GM23338 (cell line): ENCODE measurements at regions not wholly inside any gene's neighbourhood (a gene's known extent, or its start where the extent isn't known, plus 50 kb on each side); places are given as distances from the start of the nearest gene placed in this dataset.

Experiments
- ATAC-seq: fragments of 200-7000 bp; cut with Tn5 transposase; 3 replicates; pipeline ENCODE4 v1.9.1; 2020
- DNase-seq: peaks from one replicate; pipeline ENCODE4 v3.0.0-alpha.2; 2015; ENCODE audit warnings: low spot score
- H2AFZ ChIP-seq: fragments of 200-600 bp; sonication (generic); 2 replicates; pipeline ENCODE4 v1.8.0; 2016; ENCODE audit warnings: antibody characterized with exemption, mild to moderate bottlenecking, moderate library complexity
- H3F3A ChIP-seq: fragments of 200-600 bp; sonication (generic); replicated peaks from 2 replicates; pipeline ENCODE4 v1.8.0; 2017; ENCODE audit warnings: antibody characterized with exemption, mixed run types, low read depth
- H3K27ac ChIP-seq: fragments of 200-600 bp; sonication (generic); 2 replicates; pipeline ENCODE4 v1.6.1; 2016; ENCODE audit warnings: low read depth
- H3K27me3 ChIP-seq: fragments of 200-600 bp; sonication (generic); 2 replicates; pipeline ENCODE4 v1.8.0; 2016; ENCODE audit warnings: mild to moderate bottlenecking, mixed run types, moderate library complexity; ENCODE audit not compliant: insufficient read depth
- H3K36me3 ChIP-seq: fragments of 200-600 bp; sonication (generic); 2 replicates; pipeline ENCODE4 v1.8.0; 2016; ENCODE audit warnings: mild to moderate bottlenecking; ENCODE audit not compliant: insufficient read depth
- H3K4me1 ChIP-seq: fragments of 200-600 bp; sonication (generic); 2 replicates; pipeline ENCODE4 v1.8.0; 2016; ENCODE audit warnings: mild to moderate bottlenecking, moderate library complexity; ENCODE audit not compliant: insufficient read depth
- H3K4me2 ChIP-seq: fragments of 200-600 bp; sonication (generic); 2 replicates; pipeline ENCODE4 v1.7.1; 2017; ENCODE audit warnings: mixed run types
- H3K4me3 ChIP-seq: fragments of 200-600 bp; sonication (generic); 2 replicates; pipeline ENCODE4 v1.6.1; 2016; ENCODE audit warnings: mixed run types
- H3K79me2 ChIP-seq: fragments of 200-600 bp; sonication (generic); replicated peaks from 2 replicates; pipeline ENCODE4 v1.8.0; 2017; ENCODE audit warnings: mild to moderate bottlenecking; ENCODE audit not compliant: insufficient read depth
- H3K9me2 ChIP-seq: fragments of 200-600 bp; sonication (generic); 2 replicates; pipeline ENCODE4 v1.8.0; 2017; ENCODE audit not compliant: insufficient read depth
- H4K20me1 ChIP-seq: fragments of 200-600 bp; sonication (generic); replicated peaks from 2 replicates; pipeline ENCODE4 v1.8.0; 2017; ENCODE audit warnings: mild to moderate bottlenecking; ENCODE audit not compliant: insufficient read depth
- H3K27ac Mint-ChIP-seq: 2 replicates; pipeline ENCODE4 v1.8.0; 2020; ENCODE audit warnings: inconsistent platforms, mild to moderate bottlenecking, moderate library complexity, mixed read lengths
- H3K27me3 Mint-ChIP-seq: 3 replicates; pipeline ENCODE4 v1.8.0; 2022; ENCODE audit warnings: low read depth, mild to moderate bottlenecking, moderate library complexity, mixed read lengths, inconsistent platforms; ENCODE audit not compliant: insufficient read depth, poor library complexity
- H3K36me3 Mint-ChIP-seq: 3 replicates; pipeline ENCODE4 v1.8.0; 2021; ENCODE audit warnings: low read depth, mild to moderate bottlenecking, inconsistent platforms, moderate library complexity, mixed read lengths
- H3K4me1 Mint-ChIP-seq: 3 replicates; pipeline ENCODE4 v1.8.0; 2020; ENCODE audit warnings: mild to moderate bottlenecking, inconsistent platforms, mixed read lengths
- H3K4me3 Mint-ChIP-seq: 3 replicates; pipeline ENCODE4 v1.8.0; 2021; ENCODE audit warnings: moderate library complexity, mild to moderate bottlenecking, inconsistent platforms, mixed read lengths
- H3K9me3 Mint-ChIP-seq: 3 replicates; pipeline ENCODE4 v1.8.0; 2020; ENCODE audit warnings: moderate library complexity, mild to moderate bottlenecking, inconsistent platforms, mixed read lengths
- EZH2 ChIP-seq: fragments of 200-600 bp; sonication (generic); IDR thresholded peaks from one replicate; pipeline ENCODE4 v1.8.0; 2017; ENCODE audit warnings: antibody characterized with exemption, mild to moderate bottlenecking, low read depth; ENCODE audit not compliant: unreplicated experiment
- EZH2phosphoT487 ChIP-seq: fragments of 200-600 bp; sonication (generic); IDR thresholded peaks from one replicate; pipeline ENCODE4 v1.8.1; 2018; ENCODE audit warnings: antibody characterized with exemption; ENCODE audit not compliant: unreplicated experiment
- JUNB ChIP-seq: IDR thresholded peaks from one replicate; pipeline ENCODE4 v1.6.1; 2016; ENCODE audit warnings: antibody characterized with exemption; ENCODE audit not compliant: unreplicated experiment
- NANOG ChIP-seq: IDR thresholded peaks from 2 replicates; pipeline ENCODE4 v1.6.1; 2016; ENCODE audit warnings: antibody characterized with exemption, borderline replicate concordance
- POLR2AphosphoS5 ChIP-seq: IDR thresholded peaks from 2 replicates; pipeline ENCODE4 v1.6.1; 2016; ENCODE audit warnings: antibody characterized with exemption, low read depth
- REST ChIP-seq: IDR thresholded peaks from one replicate; pipeline ENCODE4 v1.6.1; 2018; ENCODE audit warnings: antibody characterized with exemption; ENCODE audit not compliant: unreplicated experiment
- STAT1 ChIP-seq: IDR thresholded peaks from one replicate; pipeline ENCODE4 v1.6.1; 2016; ENCODE audit warnings: antibody characterized with exemption; ENCODE audit not compliant: unreplicated experiment
- ZNF114 ChIP-seq: fragments of 250-450 bp; sonication (Bioruptor Pico); IDR thresholded peaks from 2 replicates; pipeline ENCODE4 v1.5.0; 2020; ENCODE audit warnings: mild to moderate bottlenecking, moderate library complexity
- ZNF331 ChIP-seq: fragments of 250-450 bp; sonication (Bioruptor Pico); IDR thresholded peaks from 2 replicates; pipeline ENCODE4 v1.5.0; 2020; ENCODE audit warnings: low read depth, mild to moderate bottlenecking, moderate library complexity

DNA sequence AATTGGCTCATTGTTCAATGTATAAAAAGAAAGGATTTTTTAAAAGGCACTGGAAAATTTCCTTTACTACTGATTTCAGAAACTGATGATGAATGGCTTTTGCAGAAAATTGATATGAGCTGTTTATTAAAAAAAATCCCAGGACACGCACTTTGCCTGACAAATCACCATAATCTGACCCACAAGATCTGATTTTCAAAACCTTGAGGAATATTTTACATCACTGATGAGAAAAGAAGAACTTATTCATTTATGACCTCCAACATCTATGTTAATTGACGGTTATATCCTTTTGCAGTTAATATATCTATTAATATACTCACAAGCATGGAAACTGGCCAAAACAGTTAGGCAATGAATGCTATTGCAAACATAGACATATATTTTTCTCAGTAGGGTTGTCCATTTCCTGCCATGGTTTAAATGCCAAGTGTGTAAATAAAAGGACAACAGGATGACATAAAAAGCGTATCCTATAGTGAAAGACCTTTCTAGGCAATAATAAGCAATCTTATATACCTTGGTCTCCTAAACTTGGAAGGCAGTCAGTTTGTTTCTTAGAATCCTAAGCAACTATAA is 109.7 kb upstream of the SLC7A14 start:
- no peak overlapping the region for H2AFZ ChIP-seq
- ATAC-seq (no peak), DNase-seq (no peak)
- no peaks in the 10 kb centered on the region for H3F3A ChIP-seq
- Mint-ChIP-seq H3K9me3 (no peaks in the 10 kb centered on the region), H3K4me3 (no peak overlapping the region), H3K27ac (no peak overlapping the region), H3K4me1 (peaks cover 20% of the 10 kb centered on the region), H3K36me3 (no peaks in the 10 kb centered on the region), H3K27me3 (no peaks in the 10 kb centered on the region)
- H3K4me1 ChIP-seq: peaks cover 13% of the 10 kb centered on the region
- no peaks in the 10 kb centered on the region for H4K20me1 ChIP-seq
- no peak overlapping the region for H3K4me3 ChIP-seq
- H3K36me3 ChIP-seq: no peaks in the 10 kb centered on the region
- peaks cover 13% of the 10 kb centered on the region for H3K9me2 ChIP-seq
- H3K27ac ChIP-seq: no peak overlapping the region
- no peak overlapping the region for H3K4me2 ChIP-seq
- no peaks in the 10 kb centered on the region for H3K27me3 ChIP-seq
- TF ChIP-seq EZH2 (no peak), POLR2AphosphoS5 (no peak), REST (no peak), EZH2phosphoT487 (no peak)
- H3K79me2 ChIP-seq: no peaks in the 10 kb centered on the region

GRCh38 chr3:170692720-170693119 is 106.8 kb upstream of the SLC7A14 start:
- peaks cover 5% of the 10 kb centered on the region for H3K4me1 ChIP-seq
- H3K27me3 ChIP-seq: no peaks in the 10 kb centered on the region
- H3K27ac ChIP-seq: no peak overlapping the region
- H2AFZ ChIP-seq: peak overlapping the region; percentile 64; the same call in 1 of the 2 replicates
- H3K9me2 ChIP-seq: peaks cover 13% of the 10 kb centered on the region
- Mint-ChIP-seq H3K9me3 (no peaks in the 10 kb centered on the region; the same call in 1 of the 3 replicates), H3K27ac (no peak overlapping the region), H3K4me3 (no peak overlapping the region), H3K27me3 (peaks cover 6% of the 10 kb centered on the region), H3K4me1 (peaks cover 28% of the 10 kb centered on the region), H3K36me3 (peaks cover 19% of the 10 kb centered on the region)
- H3F3A ChIP-seq: no peaks in the 10 kb centered on the region
- no peak for DNase-seq
- H3K4me2 ChIP-seq: no peak overlapping the region
- H3K36me3 ChIP-seq: no peaks in the 10 kb centered on the region
- no peaks in the 10 kb centered on the region for H4K20me1 ChIP-seq
- ATAC-seq: no peak
- no peak overlapping the region for H3K4me3 ChIP-seq
- TF ChIP-seq ZNF331 (CRISPR knock-in tag) (no peak), POLR2AphosphoS5 (no peak), STAT1 (no peak), ZNF114 (CRISPR knock-in tag) (no peak)
- H3K79me2 ChIP-seq: no peaks in the 10 kb centered on the region

DNA sequence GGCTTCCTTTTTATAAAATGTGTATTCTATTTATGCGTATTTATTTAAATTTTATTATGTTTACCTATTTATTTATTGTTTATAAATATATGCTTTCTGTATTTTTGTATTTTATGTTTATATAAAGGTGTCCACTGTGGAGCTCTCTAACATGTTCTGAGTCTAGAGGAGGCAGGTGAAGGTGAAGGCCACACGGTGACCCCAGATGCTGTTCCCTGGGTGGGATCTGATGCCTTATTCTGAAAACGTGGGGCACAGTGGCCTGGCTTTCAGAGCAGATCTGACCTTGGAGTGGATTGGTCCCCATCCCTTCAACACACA is 104.7 kb upstream of the SLC7A14 start:
- Mint-ChIP-seq H3K27ac (no peak overlapping the region), H3K27me3 (peaks cover 9% of the 10 kb centered on the region), H3K9me3 (no peaks in the 10 kb centered on the region; the same call in 1 of the 3 replicates), H3K36me3 (peaks cover 23% of the 10 kb centered on the region), H3K4me1 (peaks cover 22% of the 10 kb centered on the region), H3K4me3 (no peak overlapping the region)
- no peaks in the 10 kb centered on the region for H3K36me3 ChIP-seq
- no peak overlapping the region for H2AFZ ChIP-seq
- ATAC-seq (no peak), DNase-seq (no peak)
- no peak overlapping the region for H3K4me3 ChIP-seq
- H3K79me2 ChIP-seq: no peaks in the 10 kb centered on the region
- no peak overlapping the region for H3K27ac ChIP-seq
- H3K27me3 ChIP-seq: no peaks in the 10 kb centered on the region
- no peaks in the 10 kb centered on the region for H3K4me1 ChIP-seq
- peaks cover 5% of the 10 kb centered on the region; the same call in 1 of the 2 replicates for H3K9me2 ChIP-seq
- no peak overlapping the region for H3K4me2 ChIP-seq
- H3F3A ChIP-seq: no peaks in the 10 kb centered on the region
- no peaks in the 10 kb centered on the region for H4K20me1 ChIP-seq
- TF ChIP-seq JUNB (no peak), NANOG (no peak), ZNF114 (CRISPR knock-in tag) (no peak), STAT1 (no peak)
